GM23338 (cell line): ENCODE measurements at regions not wholly inside any gene's neighbourhood (a gene's known extent, or its start where the extent isn't known, plus 50 kb on each side); places are given as distances from the start of the nearest gene placed in this dataset.

Experiments
- ATAC-seq: fragments of 200-7000 bp; cut with Tn5 transposase; 3 replicates; pipeline ENCODE4 v1.9.1; 2020
- DNase-seq: peaks from one replicate; pipeline ENCODE4 v3.0.0-alpha.2; 2015; ENCODE audit warnings: low spot score
- H2AFZ ChIP-seq: fragments of 200-600 bp; sonication (generic); 2 replicates; pipeline ENCODE4 v1.8.0; 2016; ENCODE audit warnings: antibody characterized with exemption, mild to moderate bottlenecking, moderate library complexity
- H3F3A ChIP-seq: fragments of 200-600 bp; sonication (generic); replicated peaks from 2 replicates; pipeline ENCODE4 v1.8.0; 2017; ENCODE audit warnings: antibody characterized with exemption, mixed run types, low read depth
- H3K27ac ChIP-seq: fragments of 200-600 bp; sonication (generic); 2 replicates; pipeline ENCODE4 v1.6.1; 2016; ENCODE audit warnings: low read depth
- H3K27me3 ChIP-seq: fragments of 200-600 bp; sonication (generic); 2 replicates; pipeline ENCODE4 v1.8.0; 2016; ENCODE audit warnings: mild to moderate bottlenecking, mixed run types, moderate library complexity; ENCODE audit not compliant: insufficient read depth
- H3K36me3 ChIP-seq: fragments of 200-600 bp; sonication (generic); 2 replicates; pipeline ENCODE4 v1.8.0; 2016; ENCODE audit warnings: mild to moderate bottlenecking; ENCODE audit not compliant: insufficient read depth
- H3K4me1 ChIP-seq: fragments of 200-600 bp; sonication (generic); 2 replicates; pipeline ENCODE4 v1.8.0; 2016; ENCODE audit warnings: mild to moderate bottlenecking, moderate library complexity; ENCODE audit not compliant: insufficient read depth
- H3K4me2 ChIP-seq: fragments of 200-600 bp; sonication (generic); 2 replicates; pipeline ENCODE4 v1.7.1; 2017; ENCODE audit warnings: mixed run types
- H3K4me3 ChIP-seq: fragments of 200-600 bp; sonication (generic); 2 replicates; pipeline ENCODE4 v1.6.1; 2016; ENCODE audit warnings: mixed run types
- H3K79me2 ChIP-seq: fragments of 200-600 bp; sonication (generic); replicated peaks from 2 replicates; pipeline ENCODE4 v1.8.0; 2017; ENCODE audit warnings: mild to moderate bottlenecking; ENCODE audit not compliant: insufficient read depth
- H3K9me2 ChIP-seq: fragments of 200-600 bp; sonication (generic); 2 replicates; pipeline ENCODE4 v1.8.0; 2017; ENCODE audit not compliant: insufficient read depth
- H4K20me1 ChIP-seq: fragments of 200-600 bp; sonication (generic); replicated peaks from 2 replicates; pipeline ENCODE4 v1.8.0; 2017; ENCODE audit warnings: mild to moderate bottlenecking; ENCODE audit not compliant: insufficient read depth
- H3K27ac Mint-ChIP-seq: 2 replicates; pipeline ENCODE4 v1.8.0; 2020; ENCODE audit warnings: inconsistent platforms, mild to moderate bottlenecking, moderate library complexity, mixed read lengths
- H3K27me3 Mint-ChIP-seq: 3 replicates; pipeline ENCODE4 v1.8.0; 2022; ENCODE audit warnings: low read depth, mild to moderate bottlenecking, moderate library complexity, mixed read lengths, inconsistent platforms; ENCODE audit not compliant: insufficient read depth, poor library complexity
- H3K36me3 Mint-ChIP-seq: 3 replicates; pipeline ENCODE4 v1.8.0; 2021; ENCODE audit warnings: low read depth, mild to moderate bottlenecking, inconsistent platforms, moderate library complexity, mixed read lengths
- H3K4me1 Mint-ChIP-seq: 3 replicates; pipeline ENCODE4 v1.8.0; 2020; ENCODE audit warnings: mild to moderate bottlenecking, inconsistent platforms, mixed read lengths
- H3K4me3 Mint-ChIP-seq: 3 replicates; pipeline ENCODE4 v1.8.0; 2021; ENCODE audit warnings: moderate library complexity, mild to moderate bottlenecking, inconsistent platforms, mixed read lengths
- H3K9me3 Mint-ChIP-seq: 3 replicates; pipeline ENCODE4 v1.8.0; 2020; ENCODE audit warnings: moderate library complexity, mild to moderate bottlenecking, inconsistent platforms, mixed read lengths
- CTCF ChIP-seq, 2 experiments: fragments of 200-600 bp in 1 of 2; sonication (generic) in 1 of 2; conservative IDR thresholded peaks; 2 replicates each; pipeline versions ENCODE4 v1.5.1 to v1.6.1; 2016 to 2017; ENCODE audit warnings: antibody characterized with exemption in 2 of 2, low read depth in 2 of 2, mild to moderate bottlenecking in 2 of 2, moderate library complexity in 1 of 2
- EZH2 ChIP-seq: fragments of 200-600 bp; sonication (generic); IDR thresholded peaks from one replicate; pipeline ENCODE4 v1.8.0; 2017; ENCODE audit warnings: antibody characterized with exemption, mild to moderate bottlenecking, low read depth; ENCODE audit not compliant: unreplicated experiment
- EZH2phosphoT487 ChIP-seq: fragments of 200-600 bp; sonication (generic); IDR thresholded peaks from one replicate; pipeline ENCODE4 v1.8.1; 2018; ENCODE audit warnings: antibody characterized with exemption; ENCODE audit not compliant: unreplicated experiment
- JUNB ChIP-seq: IDR thresholded peaks from one replicate; pipeline ENCODE4 v1.6.1; 2016; ENCODE audit warnings: antibody characterized with exemption; ENCODE audit not compliant: unreplicated experiment
- NANOG ChIP-seq: IDR thresholded peaks from 2 replicates; pipeline ENCODE4 v1.6.1; 2016; ENCODE audit warnings: antibody characterized with exemption, borderline replicate concordance
- POLR2AphosphoS5 ChIP-seq: IDR thresholded peaks from 2 replicates; pipeline ENCODE4 v1.6.1; 2016; ENCODE audit warnings: antibody characterized with exemption, low read depth
- STAT1 ChIP-seq: IDR thresholded peaks from one replicate; pipeline ENCODE4 v1.6.1; 2016; ENCODE audit warnings: antibody characterized with exemption; ENCODE audit not compliant: unreplicated experiment
- ZNF114 ChIP-seq: fragments of 250-450 bp; sonication (Bioruptor Pico); IDR thresholded peaks from 2 replicates; pipeline ENCODE4 v1.5.0; 2020; ENCODE audit warnings: mild to moderate bottlenecking, moderate library complexity
- ZNF331 ChIP-seq: fragments of 250-450 bp; sonication (Bioruptor Pico); IDR thresholded peaks from 2 replicates; pipeline ENCODE4 v1.5.0; 2020; ENCODE audit warnings: low read depth, mild to moderate bottlenecking, moderate library complexity
- TF ChIP-seq, protein P1 (sequence below): IDR thresholded peaks from one replicate; pipeline ENCODE4 v1.6.1; 2018; ENCODE audit warnings: antibody characterized with exemption; ENCODE audit not compliant: unreplicated experiment
- TF ChIP-seq, protein P2 (sequence below): fragments of 250-450 bp; sonication (Bioruptor Pico); IDR thresholded peaks from 2 replicates; pipeline ENCODE4 v1.5.0; 2020; ENCODE audit warnings: mild to moderate bottlenecking, moderate library complexity
- TF ChIP-seq, protein P3 (sequence below): IDR thresholded peaks from 2 replicates; pipeline ENCODE4 v1.6.1; 2016; ENCODE audit warnings: antibody characterized with exemption

- DNase-seq (no peak), ATAC-seq (no peak)
- no peak overlapping the region for H3K27ac Mint-ChIP-seq
- H3K4me2 ChIP-seq, result no peak overlapping the region
- H3K79me2 ChIP-seq, result no peaks in the 10 kb centered on the region
- no peaks in the 10 kb centered on the region for H3K9me2 ChIP-seq
- H3K4me1 Mint-ChIP-seq, result no peaks in the 10 kb centered on the region
- TF ChIP-seq POLR2AphosphoS5 (no peak), EZH2phosphoT487 (no peak), CTCF (conservative IDR thresholded peaks at IDR 0.05; ENCODE audit: low read depth in 2 of 2) (no peak), STAT1 (no peak), NANOG (no peak), ZNF331 (CRISPR knock-in tag) (no peak), JUNB (no peak), ZNF114 (CRISPR knock-in tag) (no peak), EZH2 (no peak)
- TF ChIP-seq, protein P1, sequence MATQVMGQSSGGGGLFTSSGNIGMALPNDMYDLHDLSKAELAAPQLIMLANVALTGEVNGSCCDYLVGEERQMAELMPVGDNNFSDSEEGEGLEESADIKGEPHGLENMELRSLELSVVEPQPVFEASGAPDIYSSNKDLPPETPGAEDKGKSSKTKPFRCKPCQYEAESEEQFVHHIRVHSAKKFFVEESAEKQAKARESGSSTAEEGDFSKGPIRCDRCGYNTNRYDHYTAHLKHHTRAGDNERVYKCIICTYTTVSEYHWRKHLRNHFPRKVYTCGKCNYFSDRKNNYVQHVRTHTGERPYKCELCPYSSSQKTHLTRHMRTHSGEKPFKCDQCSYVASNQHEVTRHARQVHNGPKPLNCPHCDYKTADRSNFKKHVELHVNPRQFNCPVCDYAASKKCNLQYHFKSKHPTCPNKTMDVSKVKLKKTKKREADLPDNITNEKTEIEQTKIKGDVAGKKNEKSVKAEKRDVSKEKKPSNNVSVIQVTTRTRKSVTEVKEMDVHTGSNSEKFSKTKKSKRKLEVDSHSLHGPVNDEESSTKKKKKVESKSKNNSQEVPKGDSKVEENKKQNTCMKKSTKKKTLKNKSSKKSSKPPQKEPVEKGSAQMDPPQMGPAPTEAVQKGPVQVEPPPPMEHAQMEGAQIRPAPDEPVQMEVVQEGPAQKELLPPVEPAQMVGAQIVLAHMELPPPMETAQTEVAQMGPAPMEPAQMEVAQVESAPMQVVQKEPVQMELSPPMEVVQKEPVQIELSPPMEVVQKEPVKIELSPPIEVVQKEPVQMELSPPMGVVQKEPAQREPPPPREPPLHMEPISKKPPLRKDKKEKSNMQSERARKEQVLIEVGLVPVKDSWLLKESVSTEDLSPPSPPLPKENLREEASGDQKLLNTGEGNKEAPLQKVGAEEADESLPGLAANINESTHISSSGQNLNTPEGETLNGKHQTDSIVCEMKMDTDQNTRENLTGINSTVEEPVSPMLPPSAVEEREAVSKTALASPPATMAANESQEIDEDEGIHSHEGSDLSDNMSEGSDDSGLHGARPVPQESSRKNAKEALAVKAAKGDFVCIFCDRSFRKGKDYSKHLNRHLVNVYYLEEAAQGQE, result no peak
- TF ChIP-seq, protein P2, sequence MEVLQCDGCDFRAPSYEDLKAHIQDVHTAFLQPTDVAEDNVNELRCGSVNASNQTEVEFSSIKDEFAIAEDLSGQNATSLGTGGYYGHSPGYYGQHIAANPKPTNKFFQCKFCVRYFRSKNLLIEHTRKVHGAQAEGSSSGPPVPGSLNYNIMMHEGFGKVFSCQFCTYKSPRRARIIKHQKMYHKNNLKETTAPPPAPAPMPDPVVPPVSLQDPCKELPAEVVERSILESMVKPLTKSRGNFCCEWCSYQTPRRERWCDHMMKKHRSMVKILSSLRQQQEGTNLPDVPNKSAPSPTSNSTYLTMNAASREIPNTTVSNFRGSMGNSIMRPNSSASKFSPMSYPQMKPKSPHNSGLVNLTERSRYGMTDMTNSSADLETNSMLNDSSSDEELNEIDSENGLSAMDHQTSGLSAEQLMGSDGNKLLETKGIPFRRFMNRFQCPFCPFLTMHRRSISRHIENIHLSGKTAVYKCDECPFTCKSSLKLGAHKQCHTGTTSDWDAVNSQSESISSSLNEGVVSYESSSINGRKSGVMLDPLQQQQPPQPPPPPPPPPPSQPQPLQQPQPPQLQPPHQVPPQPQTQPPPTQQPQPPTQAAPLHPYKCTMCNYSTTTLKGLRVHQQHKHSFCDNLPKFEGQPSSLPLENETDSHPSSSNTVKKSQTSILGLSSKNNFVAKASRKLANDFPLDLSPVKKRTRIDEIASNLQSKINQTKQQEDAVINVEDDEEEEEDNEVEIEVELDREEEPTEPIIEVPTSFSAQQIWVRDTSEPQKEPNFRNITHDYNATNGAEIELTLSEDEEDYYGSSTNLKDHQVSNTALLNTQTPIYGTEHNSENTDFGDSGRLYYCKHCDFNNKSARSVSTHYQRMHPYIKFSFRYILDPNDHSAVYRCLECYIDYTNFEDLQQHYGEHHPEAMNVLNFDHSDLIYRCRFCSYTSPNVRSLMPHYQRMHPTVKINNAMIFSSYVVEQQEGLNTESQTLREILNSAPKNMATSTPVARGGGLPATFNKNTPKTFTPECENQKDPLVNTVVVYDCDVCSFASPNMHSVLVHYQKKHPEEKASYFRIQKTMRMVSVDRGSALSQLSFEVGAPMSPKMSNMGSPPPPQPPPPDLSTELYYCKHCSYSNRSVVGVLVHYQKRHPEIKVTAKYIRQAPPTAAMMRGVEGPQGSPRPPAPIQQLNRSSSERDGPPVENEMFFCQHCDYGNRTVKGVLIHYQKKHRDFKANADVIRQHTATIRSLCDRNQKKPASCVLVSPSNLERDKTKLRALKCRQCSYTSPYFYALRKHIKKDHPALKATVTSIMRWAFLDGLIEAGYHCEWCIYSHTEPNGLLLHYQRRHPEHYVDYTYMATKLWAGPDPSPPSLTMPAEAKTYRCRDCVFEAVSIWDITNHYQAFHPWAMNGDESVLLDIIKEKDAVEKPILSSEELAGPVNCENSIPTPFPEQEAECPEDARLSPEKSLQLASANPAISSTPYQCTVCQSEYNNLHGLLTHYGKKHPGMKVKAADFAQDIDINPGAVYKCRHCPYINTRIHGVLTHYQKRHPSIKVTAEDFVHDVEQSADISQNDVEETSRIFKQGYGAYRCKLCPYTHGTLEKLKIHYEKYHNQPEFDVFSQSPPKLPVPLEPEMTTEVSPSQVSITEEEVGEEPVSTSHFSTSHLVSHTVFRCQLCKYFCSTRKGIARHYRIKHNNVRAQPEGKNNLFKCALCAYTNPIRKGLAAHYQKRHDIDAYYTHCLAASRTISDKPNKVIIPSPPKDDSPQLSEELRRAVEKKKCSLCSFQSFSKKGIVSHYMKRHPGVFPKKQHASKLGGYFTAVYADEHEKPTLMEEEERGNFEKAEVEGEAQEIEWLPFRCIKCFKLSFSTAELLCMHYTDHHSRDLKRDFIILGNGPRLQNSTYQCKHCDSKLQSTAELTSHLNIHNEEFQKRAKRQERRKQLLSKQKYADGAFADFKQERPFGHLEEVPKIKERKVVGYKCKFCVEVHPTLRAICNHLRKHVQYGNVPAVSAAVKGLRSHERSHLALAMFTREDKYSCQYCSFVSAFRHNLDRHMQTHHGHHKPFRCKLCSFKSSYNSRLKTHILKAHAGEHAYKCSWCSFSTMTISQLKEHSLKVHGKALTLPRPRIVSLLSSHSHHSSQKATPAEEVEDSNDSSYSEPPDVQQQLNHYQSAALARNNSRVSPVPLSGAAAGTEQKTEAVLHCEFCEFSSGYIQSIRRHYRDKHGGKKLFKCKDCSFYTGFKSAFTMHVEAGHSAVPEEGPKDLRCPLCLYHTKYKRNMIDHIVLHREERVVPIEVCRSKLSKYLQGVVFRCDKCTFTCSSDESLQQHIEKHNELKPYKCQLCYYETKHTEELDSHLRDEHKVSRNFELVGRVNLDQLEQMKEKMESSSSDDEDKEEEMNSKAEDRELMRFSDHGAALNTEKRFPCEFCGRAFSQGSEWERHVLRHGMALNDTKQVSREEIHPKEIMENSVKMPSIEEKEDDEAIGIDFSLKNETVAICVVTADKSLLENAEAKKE (CRISPR knock-in tag), result no peak
- TF ChIP-seq, protein P3, sequence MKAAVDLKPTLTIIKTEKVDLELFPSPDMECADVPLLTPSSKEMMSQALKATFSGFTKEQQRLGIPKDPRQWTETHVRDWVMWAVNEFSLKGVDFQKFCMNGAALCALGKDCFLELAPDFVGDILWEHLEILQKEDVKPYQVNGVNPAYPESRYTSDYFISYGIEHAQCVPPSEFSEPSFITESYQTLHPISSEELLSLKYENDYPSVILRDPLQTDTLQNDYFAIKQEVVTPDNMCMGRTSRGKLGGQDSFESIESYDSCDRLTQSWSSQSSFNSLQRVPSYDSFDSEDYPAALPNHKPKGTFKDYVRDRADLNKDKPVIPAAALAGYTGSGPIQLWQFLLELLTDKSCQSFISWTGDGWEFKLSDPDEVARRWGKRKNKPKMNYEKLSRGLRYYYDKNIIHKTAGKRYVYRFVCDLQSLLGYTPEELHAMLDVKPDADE, result no peak
- peaks cover 4% of the 10 kb centered on the region for H3K9me3 Mint-ChIP-seq
- no peaks in the 10 kb centered on the region for H3K27me3 ChIP-seq
- H3F3A ChIP-seq, result no peaks in the 10 kb centered on the region
- no peaks in the 10 kb centered on the region for H3K27me3 Mint-ChIP-seq
- H3K36me3 Mint-ChIP-seq, result 0 out of 3 replicates have a peak, but pooled peaks cover 5% of the 10 kb centered on the region
- no peaks in the 10 kb centered on the region for H4K20me1 ChIP-seq
- no peak overlapping the region for H3K27ac ChIP-seq
- H3K4me3 Mint-ChIP-seq, result no peak overlapping the region
- no peaks in the 10 kb centered on the region for H3K36me3 ChIP-seq
- no peaks in the 10 kb centered on the region for H3K4me1 ChIP-seq
- no peak overlapping the region for H2AFZ ChIP-seq
- no peak overlapping the region for H3K4me3 ChIP-seq
Measured at GRCh38 chrY:13537919-13538318, 58.1 kb upstream of the UTY start.
